ENCODE measurements at regions not wholly inside any gene's neighbourhood (a gene's known extent, or its start where the extent isn't known, plus 50 kb on each side); places are given as distances from the start of the nearest gene placed in this dataset.

DNA sequence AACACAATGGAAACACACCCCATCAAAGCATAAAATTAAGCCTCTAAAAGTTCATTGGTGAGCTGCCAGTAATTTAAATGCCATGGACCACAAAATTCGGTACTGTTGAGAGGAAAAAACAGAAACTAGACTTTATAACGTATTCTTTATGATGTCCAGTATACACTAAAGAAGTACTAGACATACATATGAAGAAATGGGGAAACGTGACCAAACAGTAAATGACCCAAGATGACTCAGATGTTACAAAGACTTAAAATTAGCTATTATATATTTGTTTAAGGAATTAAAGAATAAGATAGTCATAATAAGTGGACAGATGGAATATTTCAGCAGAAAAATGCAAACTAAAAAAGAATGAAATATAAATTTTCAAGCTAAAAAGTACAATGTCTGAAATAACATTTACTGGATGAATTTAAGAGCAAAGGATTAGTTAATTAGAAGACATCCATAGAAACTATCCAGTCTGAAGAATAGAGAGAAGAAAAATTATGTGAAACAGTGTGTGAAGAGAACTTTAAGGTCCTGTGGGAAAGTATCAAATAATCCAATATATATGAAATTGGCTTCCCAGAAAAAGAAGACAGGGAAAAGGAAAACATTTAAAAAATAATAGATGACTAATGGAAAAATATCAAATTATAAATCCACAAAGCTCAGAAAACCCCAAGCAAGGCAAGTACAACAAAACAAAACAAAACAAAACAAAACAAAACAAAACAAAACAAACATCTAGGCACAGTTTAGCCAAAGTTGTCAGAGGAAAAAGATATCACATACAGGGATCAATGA is 69.4 kb downstream of the SAMD9 start:
- TF ChIP-seq, protein P1, sequence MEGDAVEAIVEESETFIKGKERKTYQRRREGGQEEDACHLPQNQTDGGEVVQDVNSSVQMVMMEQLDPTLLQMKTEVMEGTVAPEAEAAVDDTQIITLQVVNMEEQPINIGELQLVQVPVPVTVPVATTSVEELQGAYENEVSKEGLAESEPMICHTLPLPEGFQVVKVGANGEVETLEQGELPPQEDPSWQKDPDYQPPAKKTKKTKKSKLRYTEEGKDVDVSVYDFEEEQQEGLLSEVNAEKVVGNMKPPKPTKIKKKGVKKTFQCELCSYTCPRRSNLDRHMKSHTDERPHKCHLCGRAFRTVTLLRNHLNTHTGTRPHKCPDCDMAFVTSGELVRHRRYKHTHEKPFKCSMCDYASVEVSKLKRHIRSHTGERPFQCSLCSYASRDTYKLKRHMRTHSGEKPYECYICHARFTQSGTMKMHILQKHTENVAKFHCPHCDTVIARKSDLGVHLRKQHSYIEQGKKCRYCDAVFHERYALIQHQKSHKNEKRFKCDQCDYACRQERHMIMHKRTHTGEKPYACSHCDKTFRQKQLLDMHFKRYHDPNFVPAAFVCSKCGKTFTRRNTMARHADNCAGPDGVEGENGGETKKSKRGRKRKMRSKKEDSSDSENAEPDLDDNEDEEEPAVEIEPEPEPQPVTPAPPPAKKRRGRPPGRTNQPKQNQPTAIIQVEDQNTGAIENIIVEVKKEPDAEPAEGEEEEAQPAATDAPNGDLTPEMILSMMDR (IDR thresholded peaks at IDR 0.05; ENCODE audit: insufficient read depth, low read length): no peak
- TF ChIP-seq SPI1 (IDR thresholded peaks at IDR 0.05; ENCODE audit: borderline replicate concordance, low read depth) (no peak), GABPA (IDR thresholded peaks at IDR 0.05; ENCODE audit: low read depth) (no peak), POLR2AphosphoS5 (IDR thresholded peaks at IDR 0.05; ENCODE audit: low read depth) (no peak)
- TF ChIP-seq, protein P2, sequence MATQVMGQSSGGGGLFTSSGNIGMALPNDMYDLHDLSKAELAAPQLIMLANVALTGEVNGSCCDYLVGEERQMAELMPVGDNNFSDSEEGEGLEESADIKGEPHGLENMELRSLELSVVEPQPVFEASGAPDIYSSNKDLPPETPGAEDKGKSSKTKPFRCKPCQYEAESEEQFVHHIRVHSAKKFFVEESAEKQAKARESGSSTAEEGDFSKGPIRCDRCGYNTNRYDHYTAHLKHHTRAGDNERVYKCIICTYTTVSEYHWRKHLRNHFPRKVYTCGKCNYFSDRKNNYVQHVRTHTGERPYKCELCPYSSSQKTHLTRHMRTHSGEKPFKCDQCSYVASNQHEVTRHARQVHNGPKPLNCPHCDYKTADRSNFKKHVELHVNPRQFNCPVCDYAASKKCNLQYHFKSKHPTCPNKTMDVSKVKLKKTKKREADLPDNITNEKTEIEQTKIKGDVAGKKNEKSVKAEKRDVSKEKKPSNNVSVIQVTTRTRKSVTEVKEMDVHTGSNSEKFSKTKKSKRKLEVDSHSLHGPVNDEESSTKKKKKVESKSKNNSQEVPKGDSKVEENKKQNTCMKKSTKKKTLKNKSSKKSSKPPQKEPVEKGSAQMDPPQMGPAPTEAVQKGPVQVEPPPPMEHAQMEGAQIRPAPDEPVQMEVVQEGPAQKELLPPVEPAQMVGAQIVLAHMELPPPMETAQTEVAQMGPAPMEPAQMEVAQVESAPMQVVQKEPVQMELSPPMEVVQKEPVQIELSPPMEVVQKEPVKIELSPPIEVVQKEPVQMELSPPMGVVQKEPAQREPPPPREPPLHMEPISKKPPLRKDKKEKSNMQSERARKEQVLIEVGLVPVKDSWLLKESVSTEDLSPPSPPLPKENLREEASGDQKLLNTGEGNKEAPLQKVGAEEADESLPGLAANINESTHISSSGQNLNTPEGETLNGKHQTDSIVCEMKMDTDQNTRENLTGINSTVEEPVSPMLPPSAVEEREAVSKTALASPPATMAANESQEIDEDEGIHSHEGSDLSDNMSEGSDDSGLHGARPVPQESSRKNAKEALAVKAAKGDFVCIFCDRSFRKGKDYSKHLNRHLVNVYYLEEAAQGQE (IDR thresholded peaks at IDR 0.05; ENCODE audit: insufficient replicate concordance, low read depth): no peak

Measured in HL-60 (cell line).